ENCODE measurements at regions not wholly inside any gene's neighbourhood (a gene's known extent, or its start where the extent isn't known, plus 50 kb on each side); places are given as distances from the start of the nearest gene placed in this dataset.

DNA sequence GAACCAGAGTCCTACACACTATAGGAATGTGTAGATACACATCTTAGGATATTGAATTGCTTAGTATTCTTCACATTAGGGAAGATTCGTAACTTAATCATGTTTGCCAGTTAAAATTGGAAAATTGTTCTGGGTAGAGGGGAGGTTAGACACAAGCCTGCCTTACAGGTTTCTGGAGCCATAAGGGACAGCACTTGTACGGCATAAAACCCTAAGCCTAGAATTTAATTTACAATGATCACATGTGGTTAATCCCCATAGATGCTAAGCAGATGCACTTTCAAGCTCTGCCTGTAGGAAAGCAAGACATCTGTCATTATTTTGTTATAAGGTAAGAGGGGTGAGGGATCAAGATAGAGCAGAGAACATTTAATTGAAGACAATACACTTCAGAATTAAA is 820.7 kb downstream of the NCAM2 start:
- H3K4me3 ChIP-seq: no peak overlapping the region
- WGBS (ENCODE audit: insufficient coverage, low coverage, low lambda C conversion rate, missing lambda C conversion rate): 61% methylated on average over 2 of the region's 2 CpGs
- no peak for DNase-seq
- TF ChIP-seq, protein P1, sequence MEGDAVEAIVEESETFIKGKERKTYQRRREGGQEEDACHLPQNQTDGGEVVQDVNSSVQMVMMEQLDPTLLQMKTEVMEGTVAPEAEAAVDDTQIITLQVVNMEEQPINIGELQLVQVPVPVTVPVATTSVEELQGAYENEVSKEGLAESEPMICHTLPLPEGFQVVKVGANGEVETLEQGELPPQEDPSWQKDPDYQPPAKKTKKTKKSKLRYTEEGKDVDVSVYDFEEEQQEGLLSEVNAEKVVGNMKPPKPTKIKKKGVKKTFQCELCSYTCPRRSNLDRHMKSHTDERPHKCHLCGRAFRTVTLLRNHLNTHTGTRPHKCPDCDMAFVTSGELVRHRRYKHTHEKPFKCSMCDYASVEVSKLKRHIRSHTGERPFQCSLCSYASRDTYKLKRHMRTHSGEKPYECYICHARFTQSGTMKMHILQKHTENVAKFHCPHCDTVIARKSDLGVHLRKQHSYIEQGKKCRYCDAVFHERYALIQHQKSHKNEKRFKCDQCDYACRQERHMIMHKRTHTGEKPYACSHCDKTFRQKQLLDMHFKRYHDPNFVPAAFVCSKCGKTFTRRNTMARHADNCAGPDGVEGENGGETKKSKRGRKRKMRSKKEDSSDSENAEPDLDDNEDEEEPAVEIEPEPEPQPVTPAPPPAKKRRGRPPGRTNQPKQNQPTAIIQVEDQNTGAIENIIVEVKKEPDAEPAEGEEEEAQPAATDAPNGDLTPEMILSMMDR (IDR thresholded peaks at IDR 0.05): no peak
- no peak for TF ChIP-seq POLR2A (IDR thresholded peaks at IDR 0.05)
- H3K9me3 ChIP-seq: no peaks in the 10 kb centered on the region
- H3K27ac ChIP-seq: no peak overlapping the region
- no peak for ATAC-seq
- intact Hi-C loops (cut with DNase I): no loop called here
- no peaks in the 10 kb centered on the region for H3K27me3 ChIP-seq
- H3K4me1 ChIP-seq: no peaks in the 10 kb centered on the region
- H3K36me3 ChIP-seq: no peaks in the 10 kb centered on the region

- Histone ChIP-seq H3K27ac (no peak overlapping the region), H3K36me3 (no peaks in the 10 kb centered on the region), H3K4me1 (no peaks in the 10 kb centered on the region), H3K4me3 (no peak overlapping the region), H3K27me3 (no peaks in the 10 kb centered on the region), H3K9me3 (no peaks in the 10 kb centered on the region)
- ATAC-seq (no peak), DNase-seq (no peak)
- intact Hi-C loops (cut with DNase I): no loop called here
- 53% methylated on average over 1 of the region's 1 CpG for WGBS (ENCODE audit: insufficient coverage, low coverage, low lambda C conversion rate, missing lambda C conversion rate)
- TF ChIP-seq POLR2A (IDR thresholded peaks at IDR 0.05): no peak
- TF ChIP-seq, protein P1 (IDR thresholded peaks at IDR 0.05): no peak
These were observed 829.9 kb downstream of the NCAM2 start for GRCh38 chr21:21828130-21828529.

GRCh38 chr21:21831036-21831435 is 832.8 kb downstream of the NCAM2 start:
- H3K36me3 ChIP-seq: no peaks in the 10 kb centered on the region
- DNase-seq: peak in 1 of 3 donors; percentile 13
- TF ChIP-seq, protein P1 (IDR thresholded peaks at IDR 0.05): no peak
- no peak for TF ChIP-seq POLR2A (IDR thresholded peaks at IDR 0.05)
- no peak overlapping the region for H3K4me3 ChIP-seq
- no peaks in the 10 kb centered on the region for H3K27me3 ChIP-seq
- no peaks in the 10 kb centered on the region for H3K9me3 ChIP-seq
- no peak overlapping the region for H3K27ac ChIP-seq
- no peaks in the 10 kb centered on the region for H3K4me1 ChIP-seq
- WGBS (ENCODE audit: insufficient coverage, low coverage, low lambda C conversion rate, missing lambda C conversion rate): 72% methylated on average over 8 of the region's 11 CpGs
- no peak for ATAC-seq
- intact Hi-C loops (cut with DNase I): no loop called here

DNA sequence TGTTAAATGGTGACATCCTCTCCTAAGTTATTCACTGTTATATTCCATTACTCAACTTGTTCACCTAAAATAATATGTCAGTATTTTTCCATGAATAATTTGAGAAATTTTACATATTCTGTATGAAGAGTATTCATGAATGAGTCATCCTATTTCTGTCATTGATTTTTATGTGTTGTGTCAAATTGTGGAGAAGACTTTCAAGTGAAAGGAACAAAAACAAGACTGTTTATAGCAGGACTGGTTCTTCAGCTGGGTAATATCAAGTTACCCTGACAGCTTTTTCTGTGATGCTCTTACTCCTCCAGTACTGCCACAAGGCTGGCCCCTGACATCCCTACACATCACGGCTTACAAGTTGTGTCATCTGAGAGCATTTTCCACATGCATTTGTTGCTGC is 847.7 kb downstream of the NCAM2 start:
- Histone ChIP-seq H3K27me3 (no peaks in the 10 kb centered on the region), H3K27ac (no peak overlapping the region), H3K4me3 (no peak overlapping the region), H3K4me1 (no peaks in the 10 kb centered on the region), H3K36me3 (no peaks in the 10 kb centered on the region), H3K9me3 (no peaks in the 10 kb centered on the region)
- DNase-seq (no peak), ATAC-seq (no peak)
- intact Hi-C loops (cut with DNase I): no loop called here
- TF ChIP-seq POLR2A (IDR thresholded peaks at IDR 0.05): no peak
- TF ChIP-seq, protein P1 (IDR thresholded peaks at IDR 0.05): no peak
- 29% methylated on average over 1 of the region's 1 CpG for WGBS (ENCODE audit: insufficient coverage, low coverage, low lambda C conversion rate, missing lambda C conversion rate)

DNA sequence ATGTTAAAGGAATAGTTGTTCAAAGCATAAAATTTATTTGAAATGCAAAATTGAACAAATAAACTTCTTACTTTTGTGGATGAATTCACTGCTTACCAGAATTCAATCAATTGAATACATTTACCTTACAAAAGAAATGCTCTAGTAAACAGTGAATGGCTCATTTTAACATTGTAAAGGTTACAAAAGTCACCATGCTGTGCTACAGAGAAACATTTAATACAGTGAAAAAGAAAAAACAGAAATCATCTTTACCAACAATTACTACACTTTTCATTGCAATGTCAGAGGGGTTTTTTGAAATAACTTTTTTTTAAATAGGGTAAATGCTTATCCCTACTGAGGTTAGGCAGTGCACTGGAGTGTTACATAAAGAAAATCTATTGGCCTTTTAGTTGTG is 853.0 kb downstream of the NCAM2 start:
- no peak for TF ChIP-seq POLR2A (IDR thresholded peaks at IDR 0.05)
- TF ChIP-seq, protein P1 (IDR thresholded peaks at IDR 0.05): no peak
- ATAC-seq (no peak), DNase-seq (no peak)
- no peaks in the 10 kb centered on the region for H3K9me3 ChIP-seq
- no peak overlapping the region for H3K4me3 ChIP-seq
- no peaks in the 10 kb centered on the region for H3K27me3 ChIP-seq
- H3K27ac ChIP-seq: no peak overlapping the region
- H3K36me3 ChIP-seq: no peaks in the 10 kb centered on the region
- H3K4me1 ChIP-seq: no peaks in the 10 kb centered on the region
- intact Hi-C loops (cut with DNase I): no loop called here

All from right lobe of liver (tissue), 6 donors.